CD4-positive, alpha-beta T cell (primary cell): ENCODE measurements at regions not wholly inside any gene's neighbourhood (a gene's known extent, or its start where the extent isn't known, plus 50 kb on each side); places are given as distances from the start of the nearest gene placed in this dataset.

ENCODE experiments used
- ATAC-seq: fragments of 200-7000 bp; cut with Tn5 transposase; one replicate; pipeline ENCODE4 v1.10.0; 2022; ENCODE audit warnings: mild to moderate bottlenecking; ENCODE audit not compliant: poor library complexity
- CTCF ChIA-PET: fragments of 350-600 bp; sonication (Branson Sonifier 250); formaldehyde crosslinking; loops from one replicate; lab custom pipeline; 2021; ENCODE audit warnings: antibody characterized with exemption, inconsistent platforms; lab: Charles Lee
- POLR2A ChIA-PET: fragments of 350-600 bp; sonication (Branson Sonifier 250); formaldehyde crosslinking; loops from one replicate; lab custom pipeline; 2021; ENCODE audit warnings: antibody characterized with exemption, inconsistent platforms; lab: Charles Lee
- DNase-seq, 14 experiments: peaks; one replicate each; pipeline ENCODE4 v3.0.0-alpha.2; 2013 to 2020; ENCODE audit warnings: mixed read lengths in 2 of 14
- H3K27ac ChIP-seq, 2 donors: one replicate each; pipeline versions ENCODE4 v1.5.1 to v1.7.0; 2013; ENCODE audit warnings: low read length in 2 of 2, low read depth in 1 of 2, mild to moderate bottlenecking in 1 of 2
- H3K27me3 ChIP-seq, 2 experiments: 1 replicate in 1 of 2; 2 replicates in 1 of 2; pipeline versions ENCODE4 v1.6.1 to v1.7.0; 2013; ENCODE audit warnings: low read length in 2 of 2, control low read depth in 1 of 2, mild to moderate bottlenecking in 1 of 2, moderate library complexity in 1 of 2; ENCODE audit not compliant: insufficient read depth in 2 of 2, control insufficient read depth in 1 of 2
- H3K36me3 ChIP-seq: one replicate; pipeline ENCODE4 v1.6.1; 2013; ENCODE audit warnings: low read length, control low read depth; ENCODE audit not compliant: insufficient read depth
- H3K4me1 ChIP-seq: one replicate; pipeline ENCODE4 v1.6.1; 2013; ENCODE audit warnings: low read length, control low read depth; ENCODE audit not compliant: insufficient read depth
- H3K4me3 ChIP-seq: one replicate; pipeline ENCODE4 v1.5.1; 2013; ENCODE audit warnings: mild to moderate bottlenecking, low read length, moderate library complexity
- H3K9me3 ChIP-seq, 2 experiments: 1 replicate in 1 of 2; 2 replicates in 1 of 2; pipeline versions ENCODE4 v1.6.1 to v1.7.0; 2013; ENCODE audit warnings: low read length in 2 of 2, mild to moderate bottlenecking in 2 of 2, control low read depth in 1 of 2, moderate library complexity in 1 of 2; ENCODE audit not compliant: control insufficient read depth in 1 of 2, insufficient read depth in 1 of 2
- H3K27ac Mint-ChIP-seq: one replicate; pipeline ENCODE4 v1.8.0; 2020; ENCODE audit warnings: mixed read lengths
- H3K27me3 Mint-ChIP-seq: one replicate; pipeline ENCODE4 v1.8.0; 2021; ENCODE audit warnings: mixed read lengths
- H3K36me3 Mint-ChIP-seq: one replicate; pipeline ENCODE4 v1.8.0; 2021; ENCODE audit warnings: low read depth, mixed read lengths
- H3K4me1 Mint-ChIP-seq: one replicate; pipeline ENCODE4 v1.8.0; 2021; ENCODE audit warnings: low read depth, mixed read lengths
- H3K4me3 Mint-ChIP-seq: one replicate; pipeline ENCODE4 v1.8.0; 2020; ENCODE audit warnings: mild to moderate bottlenecking, mixed read lengths
- H3K9me3 Mint-ChIP-seq: one replicate; pipeline ENCODE4 v1.8.0; 2020; ENCODE audit warnings: mixed read lengths
- intact Hi-C, 2 experiments: fragments of 100-400 bp; cut with DNase I in 1 of 2; cut with micrococcal nuclease in 1 of 2; formaldehyde crosslinking; loops; one replicate each; pipeline versions ENCODE4 v1.15.1 to v1.9.0; 2023 to 2025; cut with DNase I, micrococcal nuclease
- TF ChIP-seq, protein P1 (sequence below): fragments of 200-600 bp; IDR thresholded peaks from one replicate; pipeline ENCODE4 v1.8.0; 2022; ENCODE audit warnings: antibody characterized with exemption, mild to moderate bottlenecking

- H3K27ac ChIP-seq, result no peak overlapping the region
- TF ChIP-seq, protein P1, sequence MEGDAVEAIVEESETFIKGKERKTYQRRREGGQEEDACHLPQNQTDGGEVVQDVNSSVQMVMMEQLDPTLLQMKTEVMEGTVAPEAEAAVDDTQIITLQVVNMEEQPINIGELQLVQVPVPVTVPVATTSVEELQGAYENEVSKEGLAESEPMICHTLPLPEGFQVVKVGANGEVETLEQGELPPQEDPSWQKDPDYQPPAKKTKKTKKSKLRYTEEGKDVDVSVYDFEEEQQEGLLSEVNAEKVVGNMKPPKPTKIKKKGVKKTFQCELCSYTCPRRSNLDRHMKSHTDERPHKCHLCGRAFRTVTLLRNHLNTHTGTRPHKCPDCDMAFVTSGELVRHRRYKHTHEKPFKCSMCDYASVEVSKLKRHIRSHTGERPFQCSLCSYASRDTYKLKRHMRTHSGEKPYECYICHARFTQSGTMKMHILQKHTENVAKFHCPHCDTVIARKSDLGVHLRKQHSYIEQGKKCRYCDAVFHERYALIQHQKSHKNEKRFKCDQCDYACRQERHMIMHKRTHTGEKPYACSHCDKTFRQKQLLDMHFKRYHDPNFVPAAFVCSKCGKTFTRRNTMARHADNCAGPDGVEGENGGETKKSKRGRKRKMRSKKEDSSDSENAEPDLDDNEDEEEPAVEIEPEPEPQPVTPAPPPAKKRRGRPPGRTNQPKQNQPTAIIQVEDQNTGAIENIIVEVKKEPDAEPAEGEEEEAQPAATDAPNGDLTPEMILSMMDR, result no peak
- H3K4me1 Mint-ChIP-seq, result no peaks in the 10 kb centered on the region
- H3K36me3 ChIP-seq, result no peaks in the 10 kb centered on the region
- H3K27me3 ChIP-seq, result peaks cover 12 to 15% of the 10 kb centered on the region in 2 experiments
- H3K4me1 ChIP-seq, result no peaks in the 10 kb centered on the region
- no peak overlapping the region for H3K4me3 ChIP-seq
- H3K27ac Mint-ChIP-seq, result no peak overlapping the region
- no peaks in the 10 kb centered on the region for H3K36me3 Mint-ChIP-seq
- POLR2A ChIA-PET, result no interaction called here
- H3K9me3 Mint-ChIP-seq, result no peaks in the 10 kb centered on the region
- ATAC-seq (no peak), DNase-seq (no peak)
- H3K4me3 Mint-ChIP-seq, result no peak overlapping the region
- CTCF ChIA-PET, result no interaction called here
- intact Hi-C loops, result no loop called here
- peaks cover 50% of the 10 kb centered on the region for H3K27me3 Mint-ChIP-seq
- peaks cover 0 to 8% of the 10 kb centered on the region in 2 experiments for H3K9me3 ChIP-seq
These were observed 634.3 kb downstream of the PTPRU start for GRCh38 chr1:29870621-29871020.

- ChIA-PET POLR2A (no interaction called here), CTCF (no interaction called here)
- no peaks in the 10 kb centered on the region for H3K36me3 ChIP-seq
- Mint-ChIP-seq H3K27me3 (peaks cover 49% of the 10 kb centered on the region), H3K27ac (no peak overlapping the region), H3K4me3 (no peak overlapping the region), H3K4me1 (no peaks in the 10 kb centered on the region), H3K36me3 (no peaks in the 10 kb centered on the region), H3K9me3 (no peaks in the 10 kb centered on the region)
- H3K4me1 ChIP-seq, result no peaks in the 10 kb centered on the region
- H3K9me3 ChIP-seq, result peaks cover 0 to 8% of the 10 kb centered on the region in 2 experiments
- ATAC-seq, result no peak
- DNase-seq, result no peak
- no peak overlapping the region for H3K4me3 ChIP-seq
- TF ChIP-seq, protein P1, result no peak
- intact Hi-C loops, result no loop called here
- H3K27me3 ChIP-seq, result peaks cover 12 to 13% of the 10 kb centered on the region in 2 experiments
- H3K27ac ChIP-seq, result no peak overlapping the region
These were observed 633.5 kb downstream of the PTPRU start for GRCh38 chr1:29869802-29870201.

DNA sequence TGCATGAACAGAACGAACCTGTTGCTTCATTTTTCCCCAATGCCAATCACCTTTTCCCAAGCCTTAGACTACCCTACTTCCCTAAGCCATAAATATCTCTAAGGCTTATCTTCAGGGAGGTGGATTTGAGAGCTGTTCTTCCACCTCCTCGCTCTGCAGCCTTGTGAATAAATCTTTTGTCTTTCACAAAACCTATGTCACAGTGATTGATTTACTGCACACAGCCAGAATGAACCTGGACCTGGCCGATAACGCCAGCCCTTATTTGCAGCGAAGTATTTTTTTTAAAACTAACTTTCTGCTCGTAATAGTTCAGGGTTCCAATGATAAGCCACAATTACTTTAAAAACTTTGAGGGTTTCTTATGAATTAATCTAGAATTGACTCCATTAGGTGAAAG lies 632.6 kb downstream of the PTPRU start:
- H3K4me3 ChIP-seq, result no peak overlapping the region
- no peaks in the 10 kb centered on the region for H3K4me1 Mint-ChIP-seq
- no peak overlapping the region for H3K27ac Mint-ChIP-seq
- peaks cover 49% of the 10 kb centered on the region for H3K27me3 Mint-ChIP-seq
- TF ChIP-seq, protein P1, result no peak
- H3K9me3 ChIP-seq, result peaks cover 0 to 12% of the 10 kb centered on the region in 2 experiments
- no peaks in the 10 kb centered on the region for H3K36me3 ChIP-seq
- no peaks in the 10 kb centered on the region for H3K4me1 ChIP-seq
- H3K9me3 Mint-ChIP-seq, result no peaks in the 10 kb centered on the region
- CTCF ChIA-PET, result no interaction called here
- H3K27ac ChIP-seq, result no peak overlapping the region
- peaks cover 12% of the 10 kb centered on the region in 2 experiments for H3K27me3 ChIP-seq
- H3K36me3 Mint-ChIP-seq, result no peaks in the 10 kb centered on the region
- DNase-seq (no peak), ATAC-seq (no peak)
- POLR2A ChIA-PET, result no interaction called here
- intact Hi-C loops, result no loop called here
- no peak overlapping the region for H3K4me3 Mint-ChIP-seq
